ENCODE measurements at regions not wholly inside any gene's neighbourhood (a gene's known extent, or its start where the extent isn't known, plus 50 kb on each side); places are given as distances from the start of the nearest gene placed in this dataset.
"Not testable (repeated sequence)": the region's sequence is repeated elsewhere in the genome, so short reads cannot be mapped to it uniquely, and the experiment has no call there.

DNA sequence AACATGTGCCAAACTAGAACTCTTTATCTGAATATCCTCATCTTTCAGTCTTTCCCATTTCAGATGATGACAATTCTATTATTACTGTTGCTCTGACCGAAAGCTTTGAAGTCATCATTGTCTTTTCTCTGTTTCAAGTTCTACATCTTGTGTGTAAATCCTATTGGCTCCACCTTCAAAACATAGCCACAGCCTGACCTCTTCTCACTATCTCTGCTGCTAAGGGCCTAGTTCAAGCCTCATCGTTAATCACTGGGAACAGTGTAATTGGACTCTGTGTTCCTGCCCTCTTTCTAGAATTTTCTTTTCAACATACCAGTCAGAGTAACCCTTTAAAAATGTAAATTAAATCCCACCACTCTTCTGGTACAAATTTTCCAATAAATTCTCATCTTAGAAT lies 105.1 kb downstream of the OXSM start:
- no peak for DNase-seq (ENCODE audit: extremely low read depth, low read depth, low spot score)

DNA sequence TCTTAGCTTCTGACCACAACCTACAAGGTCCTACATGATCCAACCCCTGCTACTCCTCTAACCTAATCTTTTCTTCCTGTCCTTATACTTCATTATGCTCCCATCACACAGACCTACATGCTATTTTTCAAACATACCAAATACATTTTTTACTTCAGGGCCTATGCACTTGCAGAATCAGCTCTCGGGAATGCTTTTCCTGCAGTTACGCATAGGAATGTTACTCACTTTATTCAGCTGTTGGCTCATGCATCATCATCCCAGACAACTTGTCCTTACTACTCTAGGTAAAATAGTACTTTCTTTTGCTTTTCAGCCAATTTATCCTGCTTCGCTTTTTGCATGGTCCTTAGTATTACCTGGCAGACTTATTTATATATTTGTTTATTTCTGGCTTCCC lies 105.6 kb downstream of the OXSM start:
- no peak for DNase-seq (ENCODE audit: extremely low read depth, low read depth, low spot score)

DNA sequence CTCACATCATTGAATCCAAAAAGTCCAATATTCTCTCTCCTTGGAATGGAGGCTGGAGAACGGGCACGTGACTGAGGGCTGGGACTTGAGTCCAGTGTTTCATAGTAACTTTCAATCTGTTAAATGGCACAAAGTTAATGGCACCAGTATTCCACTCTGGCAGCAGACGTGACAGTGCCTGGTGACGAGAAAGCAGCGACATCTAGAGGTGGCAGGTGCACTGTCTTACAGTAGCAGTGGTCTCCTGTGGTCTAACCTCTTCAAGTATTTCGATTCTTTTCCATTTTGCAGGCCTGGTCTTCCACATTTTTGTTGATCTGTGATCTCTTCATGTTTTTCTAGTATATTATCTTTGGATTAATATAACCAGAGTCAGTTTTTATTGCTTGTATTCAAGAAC lies 107.1 kb downstream of the OXSM start:
- DNase-seq (ENCODE audit: extremely low read depth, low read depth, low spot score): no peak

DNA sequence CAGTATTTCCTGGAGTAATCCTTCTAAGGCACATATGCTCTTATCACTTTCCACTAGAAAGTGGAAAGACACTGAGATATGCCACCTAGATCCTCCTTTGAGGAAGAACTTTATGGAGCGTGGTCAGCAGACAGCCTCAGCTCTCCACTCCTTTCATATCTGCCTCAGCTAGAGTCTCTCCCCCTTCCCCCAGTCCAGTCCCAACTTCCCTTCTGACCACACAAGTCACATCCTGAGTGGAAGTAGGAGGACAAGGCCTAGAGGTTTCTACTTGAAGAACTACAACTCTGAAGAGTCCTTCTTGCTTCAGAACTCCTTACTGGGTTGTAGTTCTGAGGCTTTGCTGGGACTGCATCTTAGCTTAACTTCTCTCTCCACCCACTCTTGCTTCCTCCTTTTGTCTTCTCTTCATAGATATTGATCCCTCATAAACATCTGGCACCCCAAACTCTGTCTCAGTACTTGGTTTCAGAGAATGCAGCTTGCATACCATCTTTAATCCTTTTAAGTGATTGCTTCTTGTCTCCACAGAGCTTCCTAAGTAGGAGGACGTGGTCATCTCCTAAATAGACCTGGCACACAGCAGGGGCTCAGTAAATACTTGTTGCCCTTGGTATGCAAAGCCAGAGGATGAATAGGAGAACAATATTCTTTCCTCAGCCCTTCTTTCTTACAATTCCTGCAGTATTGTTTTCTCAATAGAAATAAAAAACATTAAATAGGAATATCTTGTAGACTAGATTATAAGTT lies 109.6 kb downstream of the OXSM start:
- no peak for DNase-seq (ENCODE audit: extremely low read depth, low read depth, low spot score)

DNA sequence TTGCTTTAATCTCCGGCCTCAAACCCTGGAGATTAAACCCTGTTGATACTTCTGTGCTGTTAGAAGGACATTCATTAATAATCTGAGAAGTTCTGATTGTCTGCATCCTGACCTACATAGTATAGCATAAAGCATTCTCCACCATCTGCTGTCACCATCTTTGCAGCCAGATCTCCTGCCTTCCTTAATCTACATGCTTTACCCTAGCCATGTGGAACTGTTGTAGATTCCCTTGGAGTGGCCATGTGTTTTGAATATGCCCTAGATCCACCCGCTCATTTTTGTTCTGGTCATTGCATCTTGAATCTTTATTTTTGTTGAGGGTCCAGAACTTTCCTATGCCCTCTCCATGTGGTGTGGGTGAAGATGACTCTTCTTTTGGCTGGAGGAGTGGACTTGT lies 110.3 kb downstream of the OXSM start:
- no peak for DNase-seq (ENCODE audit: extremely low read depth, low read depth, low spot score)

DNA sequence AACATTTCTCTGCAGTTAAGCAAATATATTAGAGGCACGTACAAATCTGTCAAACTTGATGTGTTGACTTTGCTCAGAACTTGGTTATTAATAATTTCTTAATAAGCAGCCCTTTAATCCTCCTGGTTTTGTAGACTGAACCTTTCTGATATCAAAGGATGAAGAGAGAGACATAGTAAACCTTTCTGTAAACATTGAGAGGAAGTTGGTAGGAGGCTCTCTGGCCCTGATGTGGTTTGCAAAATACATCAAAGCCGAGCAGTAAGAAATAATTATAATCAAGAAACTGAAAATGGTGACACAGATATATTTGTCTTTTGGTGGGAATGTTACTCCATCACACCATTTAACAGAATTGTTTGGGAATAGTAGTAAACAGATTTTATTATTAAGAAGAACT lies 111.9 kb downstream of the OXSM start:
- no peak for DNase-seq (ENCODE audit: extremely low read depth, low read depth, low spot score)

DNA sequence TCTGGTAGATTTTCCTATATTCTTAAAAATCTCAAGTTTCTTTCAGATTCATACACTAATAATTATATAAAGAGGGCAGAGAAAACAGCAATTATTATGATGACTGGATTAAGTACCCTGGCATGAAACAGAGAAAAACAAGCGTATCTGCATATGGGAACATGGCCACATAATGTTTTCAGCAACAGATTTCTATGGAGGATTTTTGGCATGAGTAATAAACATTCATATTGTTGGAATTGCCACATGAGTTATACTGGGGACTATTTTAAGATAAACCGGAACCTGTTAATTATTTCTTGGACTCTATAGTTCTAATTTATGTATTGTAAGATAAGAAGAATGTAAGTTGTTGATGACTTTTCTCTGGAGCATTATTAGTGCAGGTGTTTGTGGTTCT lies 112.7 kb downstream of the OXSM start:
- no peak for DNase-seq (ENCODE audit: extremely low read depth, low read depth, low spot score)

DNA sequence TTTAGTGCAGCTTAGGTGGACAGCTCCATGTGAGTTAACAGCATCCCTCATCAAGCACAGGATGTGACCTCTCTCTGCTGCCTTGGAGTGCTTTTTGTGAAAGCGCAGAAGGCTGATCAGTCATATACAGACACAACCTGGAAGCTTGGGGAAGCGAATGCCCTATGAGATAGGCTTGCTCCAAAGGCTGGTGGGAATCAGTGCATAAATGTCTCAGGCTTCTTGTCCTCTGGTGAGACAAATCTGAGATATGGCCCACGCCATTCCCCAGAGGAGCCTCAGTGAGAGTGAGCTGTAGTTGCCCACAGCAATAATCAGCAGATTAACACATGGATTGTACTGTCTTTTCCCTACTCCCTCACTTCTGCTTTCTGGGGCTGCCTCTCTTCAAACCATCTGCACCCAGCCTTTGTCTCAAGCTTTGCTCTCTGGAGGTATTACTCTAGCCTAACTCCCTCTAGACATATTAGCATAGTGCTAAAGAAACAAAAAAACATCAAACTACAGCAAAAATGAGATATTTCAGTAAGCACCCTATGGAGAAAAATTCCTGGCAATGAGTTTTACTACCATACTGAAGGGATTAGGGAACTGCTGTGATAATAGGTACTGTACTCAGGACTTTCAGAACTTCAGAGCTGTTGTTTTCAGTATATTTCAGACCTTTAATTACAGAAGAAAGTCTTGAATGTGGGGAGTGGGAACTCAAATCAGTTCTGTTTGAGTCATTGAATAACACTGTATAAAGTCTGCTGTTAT lies 113.7 kb downstream of the OXSM start:
- DNase-seq (ENCODE audit: extremely low read depth, low read depth, low spot score): no peak

DNA sequence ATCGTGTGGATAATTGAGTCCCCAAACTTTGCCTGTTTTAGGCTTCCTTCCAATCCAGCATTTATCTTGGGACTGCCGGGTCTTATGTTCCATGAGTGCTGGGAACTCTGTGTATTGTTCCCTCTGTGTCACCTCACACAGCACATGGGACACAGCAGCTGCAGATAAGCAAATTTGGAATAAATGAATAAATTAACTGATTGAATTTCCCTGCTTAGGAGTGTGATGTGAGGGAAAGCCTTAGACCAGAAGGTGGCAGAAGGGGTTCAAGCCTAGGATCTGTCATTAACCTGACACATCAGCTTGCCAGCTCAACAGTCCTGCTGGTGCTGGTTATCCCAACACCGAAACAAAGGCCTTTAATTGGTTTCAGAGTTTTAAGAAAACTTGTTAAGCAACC lies 114.3 kb downstream of the OXSM start:
- DNase-seq (ENCODE audit: extremely low read depth, low read depth, low spot score): no peak

DNA sequence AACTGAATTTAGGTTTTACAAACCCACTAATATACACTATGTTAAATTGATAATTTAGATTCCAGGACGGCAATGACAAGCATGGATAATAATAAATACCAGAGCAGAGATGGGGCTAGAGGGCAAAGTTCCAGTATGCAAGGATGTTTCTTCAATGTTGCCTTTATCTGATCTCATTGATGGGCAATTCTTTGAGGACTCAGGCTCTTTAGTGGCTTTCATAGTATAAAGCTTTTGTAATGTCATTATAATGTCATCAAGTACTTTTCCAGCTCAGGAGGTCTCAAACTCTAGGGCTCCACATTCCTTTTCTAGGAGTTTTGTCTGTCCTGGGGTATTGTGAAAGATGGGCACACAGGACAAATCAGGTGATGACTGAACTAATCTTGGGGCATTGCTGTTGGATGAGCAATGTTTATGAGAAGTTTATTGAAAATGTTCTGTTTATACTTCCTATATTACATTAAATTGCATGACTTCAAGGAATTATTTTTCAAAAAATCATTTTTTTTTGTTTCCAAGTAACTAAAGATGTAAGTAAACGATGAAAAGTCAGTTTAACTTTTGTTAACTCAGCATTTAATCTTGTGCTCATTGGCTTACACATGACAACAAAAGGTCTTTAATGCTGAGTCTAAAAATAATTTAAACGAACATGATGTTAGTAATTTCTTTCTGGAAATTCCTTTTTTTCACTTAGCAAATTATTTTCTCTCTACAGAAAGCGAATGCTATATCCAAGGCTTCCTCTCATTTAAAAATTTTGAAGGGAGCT lies 116.4 kb downstream of the OXSM start:
- DNase-seq (ENCODE audit: extremely low read depth, low read depth, low spot score): no peak

DNA sequence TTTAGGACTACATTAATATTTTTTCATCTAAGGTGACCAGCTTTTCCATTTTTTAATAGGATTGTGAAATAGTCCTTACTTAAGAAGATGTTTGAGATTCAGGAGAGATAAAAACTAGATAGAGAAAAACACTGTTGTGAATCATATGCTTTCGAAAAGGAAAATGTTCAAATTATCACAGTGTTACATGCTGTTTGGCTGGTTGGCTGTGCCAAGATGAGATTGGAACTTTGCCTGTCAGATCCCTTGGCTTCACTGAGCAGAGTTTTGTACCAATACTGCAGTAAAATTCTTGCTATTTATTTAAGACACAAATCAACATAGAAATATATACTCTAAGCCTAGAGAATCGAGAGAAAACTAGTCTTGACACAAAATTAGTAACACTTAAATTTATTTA lies 117.2 kb downstream of the OXSM start:
- DNase-seq (ENCODE audit: extremely low read depth, low read depth, low spot score): no peak

DNA sequence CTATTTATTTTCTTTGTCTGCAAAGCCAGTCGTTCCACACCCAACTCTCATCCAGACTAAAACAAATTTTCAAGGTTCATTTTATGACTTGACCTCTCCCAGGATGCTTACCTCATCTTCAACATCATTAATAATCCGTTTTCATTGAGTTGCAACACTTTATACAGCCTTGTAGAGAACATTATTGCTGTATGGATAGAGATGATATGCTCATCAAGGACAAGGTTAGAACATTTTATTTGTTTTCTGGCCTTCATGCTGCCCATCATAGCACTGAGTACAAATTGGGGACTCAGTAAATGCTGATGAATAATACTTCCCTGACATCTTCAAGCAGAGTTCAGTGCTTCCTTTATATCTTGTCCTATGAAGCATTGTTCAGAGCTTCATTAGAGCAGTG lies 120.2 kb downstream of the OXSM start:
- no peak for DNase-seq (ENCODE audit: extremely low read depth, low read depth, low spot score)

DNA sequence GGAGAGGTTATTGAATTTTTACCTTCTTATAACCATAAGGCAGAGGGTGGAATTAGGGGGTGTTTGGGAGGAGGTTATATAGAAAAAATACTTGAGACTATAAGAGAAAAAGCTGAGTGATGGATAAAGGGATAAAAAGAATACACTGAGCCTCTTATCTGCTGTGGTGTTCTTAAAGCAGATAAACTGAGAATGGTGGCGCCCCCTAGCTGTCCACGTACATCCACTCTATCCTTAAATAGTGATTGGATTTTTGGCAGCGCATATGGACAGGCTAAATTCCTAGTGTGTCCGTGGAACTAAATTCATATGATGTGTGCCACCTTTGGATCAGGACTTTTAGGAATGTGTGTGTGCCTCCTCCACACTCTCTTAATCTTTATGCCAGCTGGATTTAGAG lies 121.1 kb downstream of the OXSM start:
- no peak for DNase-seq (ENCODE audit: extremely low read depth, low read depth, low spot score)

DNA sequence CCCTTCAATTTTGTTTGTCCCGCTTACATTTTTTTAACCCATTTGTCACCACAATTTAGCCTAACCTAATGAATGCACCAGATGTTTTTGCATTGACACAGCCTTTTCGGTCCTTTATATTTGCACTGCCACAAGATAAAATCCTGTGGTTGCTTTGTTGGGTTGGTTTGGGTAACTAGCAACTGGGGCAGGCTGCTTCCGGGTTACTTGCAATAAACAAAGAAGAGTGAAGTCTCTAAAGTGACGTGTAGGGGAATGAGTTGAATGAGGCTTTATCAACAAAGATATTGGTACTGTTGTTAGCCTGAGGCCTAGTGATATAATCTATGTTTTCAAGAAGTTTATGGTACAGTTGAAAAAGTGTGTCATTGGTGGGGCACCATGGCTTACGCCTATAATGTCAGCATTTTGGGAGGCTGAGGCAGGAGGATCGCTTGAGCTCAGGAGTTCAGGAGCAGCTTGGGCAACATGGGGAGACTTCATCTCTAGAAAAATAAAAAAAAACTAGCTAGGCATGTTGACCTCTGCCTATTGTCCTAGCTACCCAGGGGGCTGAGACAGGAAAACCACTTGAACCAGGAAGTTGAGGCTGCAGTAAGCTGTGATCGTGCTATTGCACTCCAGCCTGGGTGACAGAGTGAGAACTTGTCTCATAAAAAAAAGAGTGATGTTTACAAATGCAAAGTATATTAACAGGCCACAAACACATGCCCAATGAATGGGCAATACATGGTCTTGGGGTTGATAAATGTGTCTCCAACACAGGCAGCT lies 121.8 kb downstream of the OXSM start:
- DNase-seq (ENCODE audit: extremely low read depth, low read depth, low spot score): no peak

DNA sequence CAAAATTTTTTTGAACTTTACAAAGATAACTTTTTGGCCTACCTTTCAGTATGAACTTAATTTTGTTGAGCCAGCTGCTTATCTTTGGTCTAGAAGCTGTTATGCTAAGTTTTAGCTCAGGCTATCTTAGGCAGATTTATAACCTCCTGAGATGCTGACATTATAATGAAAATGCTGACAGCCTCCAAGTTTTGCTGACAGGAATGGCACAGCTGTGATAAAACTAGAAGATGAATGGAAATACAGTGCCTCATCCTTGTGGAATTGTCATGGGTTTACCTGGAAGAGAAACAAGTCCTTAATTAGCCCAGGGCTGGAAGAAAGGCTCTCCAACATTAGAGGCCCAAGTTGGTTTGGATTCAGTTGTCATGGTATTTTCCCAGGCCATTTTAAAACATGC lies 123.3 kb downstream of the OXSM start:
- no peak for DNase-seq (ENCODE audit: extremely low read depth, low read depth, low spot score)

DNA sequence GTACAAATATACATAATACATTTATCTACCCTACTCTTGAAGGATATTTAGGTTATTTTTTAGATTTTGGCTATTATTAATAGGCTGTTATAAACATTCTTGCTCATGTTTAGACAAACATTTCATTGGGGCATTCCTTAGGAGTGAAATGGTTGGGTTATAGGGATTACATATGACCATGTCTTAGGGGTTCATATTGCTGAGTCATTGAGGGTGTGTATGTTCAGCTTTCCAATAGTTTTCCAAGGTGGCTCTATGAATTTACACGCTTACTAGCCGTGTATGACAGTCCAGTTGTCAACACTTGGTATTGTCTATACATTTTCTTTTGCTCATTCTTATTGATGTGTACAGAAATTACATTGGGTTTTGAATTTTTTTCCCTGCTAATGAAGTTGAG lies 125.8 kb downstream of the OXSM start:
- no peak for DNase-seq (ENCODE audit: extremely low read depth, low read depth, low spot score)

DNA sequence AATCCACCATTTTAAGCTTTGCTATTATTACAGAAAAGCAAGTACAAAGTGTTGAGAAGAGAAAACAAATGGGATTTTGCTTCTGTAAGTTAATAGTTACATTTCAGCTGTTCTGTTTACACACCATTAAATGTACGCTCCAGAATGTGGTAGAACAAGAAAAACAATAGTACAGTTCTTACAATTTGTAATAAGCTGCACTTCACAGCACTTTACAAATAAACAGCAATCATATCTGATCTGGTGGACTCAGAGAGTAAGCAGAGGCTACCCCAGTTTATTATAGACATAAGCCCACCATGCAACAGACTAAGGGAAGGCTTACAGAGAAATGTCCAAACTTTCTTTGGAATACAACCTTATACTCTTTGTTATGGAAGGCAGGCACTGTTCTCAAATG lies 126.4 kb downstream of the OXSM start:
- no peak for DNase-seq (ENCODE audit: extremely low read depth, low read depth, low spot score)

DNA sequence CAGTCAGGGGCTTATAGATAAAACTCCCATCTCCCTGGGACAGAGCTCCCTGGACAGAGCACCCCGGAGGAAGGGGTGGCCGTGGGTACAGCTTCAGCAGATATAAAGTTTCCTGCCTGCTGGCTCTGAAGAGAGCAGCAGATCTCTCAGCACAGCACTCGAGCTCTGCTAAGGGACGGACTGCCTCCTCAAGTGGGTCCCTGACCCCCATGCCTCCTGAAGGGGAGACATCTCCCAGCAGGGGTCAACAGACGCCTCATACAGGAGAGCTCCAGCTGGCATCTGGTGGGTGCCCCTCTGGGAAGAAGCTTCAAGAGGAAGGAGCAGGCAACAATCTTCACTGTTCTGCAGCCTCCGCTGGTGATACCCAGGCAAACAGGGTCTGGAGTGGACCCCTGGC lies 142.1 kb downstream of the OXSM start:
- DNase-seq (ENCODE audit: extremely low read depth, low read depth, low spot score): not testable (repeated sequence)

DNA sequence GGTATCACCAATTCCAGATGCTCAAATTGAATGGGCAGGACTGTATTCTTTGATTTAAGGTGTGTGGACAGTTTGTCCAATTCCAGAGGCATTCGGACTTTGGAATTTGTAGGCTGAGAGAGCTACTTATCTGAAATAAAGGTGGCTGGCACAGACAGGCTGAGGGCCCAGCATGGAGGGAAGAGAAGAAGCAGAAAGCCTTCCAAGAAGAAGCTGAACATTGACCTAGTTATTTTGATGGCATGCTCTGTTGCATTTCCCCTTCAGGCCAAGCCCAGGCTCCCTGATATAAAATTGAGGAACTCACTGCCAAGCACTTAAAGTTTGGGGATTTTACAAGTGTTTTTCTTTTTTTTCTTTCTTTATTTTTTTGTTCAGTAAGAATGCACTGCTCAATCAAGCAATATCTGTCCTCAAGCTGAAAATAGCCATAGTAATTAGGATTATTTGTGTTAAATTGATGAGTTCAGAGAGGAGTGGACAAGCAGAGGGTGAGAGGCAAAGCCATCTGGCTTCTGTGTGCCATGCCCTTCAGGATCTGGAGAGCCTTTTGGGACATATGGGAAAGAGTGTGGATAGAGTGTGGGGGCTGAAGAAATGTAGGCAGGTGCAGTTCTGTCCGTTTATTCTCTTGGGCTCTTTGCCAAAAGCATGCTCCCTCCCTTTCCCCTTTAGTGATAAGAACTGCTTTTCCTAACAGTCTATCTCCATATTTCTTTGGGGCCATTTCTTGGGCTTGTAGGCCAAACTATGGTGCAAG lies 148.9 kb downstream of the OXSM start:
- no peak for DNase-seq (ENCODE audit: extremely low read depth, low read depth, low spot score)

DNA sequence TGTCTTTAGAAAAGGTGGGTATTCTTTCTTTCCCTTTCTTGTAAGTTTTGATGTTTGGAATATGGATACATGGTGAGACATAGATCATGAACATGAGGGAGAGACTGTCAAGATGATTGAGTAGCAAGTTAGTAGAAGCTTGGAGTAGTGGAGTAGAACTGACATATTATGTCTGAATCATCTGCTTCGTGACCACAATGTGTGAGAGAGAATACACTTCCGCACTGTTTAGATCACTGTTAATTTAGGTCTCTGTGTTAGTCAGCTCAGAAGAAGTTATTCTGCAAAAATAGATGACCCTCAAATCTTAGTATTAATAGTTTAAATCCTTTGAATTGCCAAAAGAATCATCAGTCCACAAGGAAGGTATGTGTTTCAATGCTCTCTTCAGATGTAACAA lies 151.0 kb downstream of the OXSM start:
- no peak for DNase-seq (ENCODE audit: extremely low read depth, low read depth, low spot score)

All from glomerular endothelial cell (primary cell).